Glutamatergic neuron (in vitro differentiated cells): ENCODE measurements at regions not wholly inside any gene's neighbourhood (a gene's known extent, or its start where the extent isn't known, plus 50 kb on each side); places are given as distances from the start of the nearest gene placed in this dataset.

Experiments
- DNase-seq: peaks from one replicate; pipeline ENCODE4 v3.0.0; 2022
- H3K27ac Mint-ChIP-seq: one replicate; pipeline ENCODE4 v1.8.0; 2020; ENCODE audit warnings: mild to moderate bottlenecking, mixed read lengths, inconsistent platforms; ENCODE audit not compliant: unreplicated experiment
- H3K27me3 Mint-ChIP-seq: one replicate; pipeline ENCODE4 v1.8.0; 2020; ENCODE audit warnings: mild to moderate bottlenecking, moderate library complexity, mixed read lengths, inconsistent platforms; ENCODE audit not compliant: unreplicated experiment
- H3K36me3 Mint-ChIP-seq: one replicate; pipeline ENCODE4 v1.8.0; 2020; ENCODE audit warnings: mild to moderate bottlenecking, mixed read lengths, inconsistent platforms; ENCODE audit not compliant: unreplicated experiment
- H3K4me1 Mint-ChIP-seq: one replicate; pipeline ENCODE4 v1.8.0; 2020; ENCODE audit warnings: mild to moderate bottlenecking, low read depth, mixed read lengths, inconsistent platforms; ENCODE audit not compliant: unreplicated experiment
- H3K4me3 Mint-ChIP-seq: one replicate; pipeline ENCODE4 v1.8.0; 2020; ENCODE audit warnings: mild to moderate bottlenecking, mixed read lengths, inconsistent platforms; ENCODE audit not compliant: unreplicated experiment
- H3K9me3 Mint-ChIP-seq: one replicate; pipeline ENCODE4 v1.8.0; 2020; ENCODE audit warnings: mild to moderate bottlenecking, moderate library complexity, mixed read lengths, inconsistent platforms; ENCODE audit not compliant: unreplicated experiment
- CTCF ChIP-seq: fragments of 200-600 bp; sonication (generic); IDR thresholded peaks from one replicate; pipeline ENCODE4 v1.5.0; 2021; ENCODE audit not compliant: partially characterized antibody, unreplicated experiment

GRCh38 chr16:54870151-54870550 is 60.5 kb upstream of the IRX5 start:
- Mint-ChIP-seq H3K4me3 (no peak overlapping the region), H3K4me1 (no peaks in the 10 kb centered on the region), H3K9me3 (no peaks in the 10 kb centered on the region), H3K36me3 (no peaks in the 10 kb centered on the region), H3K27ac (no peak overlapping the region), H3K27me3 (no peaks in the 10 kb centered on the region)
- no peak for TF ChIP-seq CTCF
- DNase-seq, result no peak

GRCh38 chr16:54867302-54867832 is 63.3 kb upstream of the IRX5 start:
- H3K27ac Mint-ChIP-seq, result no peak overlapping the region
- no peak for TF ChIP-seq CTCF
- no peak overlapping the region for H3K4me3 Mint-ChIP-seq
- no peaks in the 10 kb centered on the region for H3K4me1 Mint-ChIP-seq
- H3K27me3 Mint-ChIP-seq, result no peaks in the 10 kb centered on the region
- no peaks in the 10 kb centered on the region for H3K9me3 Mint-ChIP-seq
- H3K36me3 Mint-ChIP-seq, result no peaks in the 10 kb centered on the region
- DNase-seq, result no peak

- no peak for TF ChIP-seq CTCF
These were observed 68.1 kb upstream of the IRX5 start for GRCh38 chr16:54862529-54862928.

GRCh38 chr16:54856871-54857270 is 73.8 kb upstream of the IRX5 start:
- peaks cover 5% of the 10 kb centered on the region for H3K9me3 Mint-ChIP-seq
- no peak for DNase-seq
- peaks cover 8% of the 10 kb centered on the region for H3K36me3 Mint-ChIP-seq
- no peak overlapping the region for H3K4me3 Mint-ChIP-seq
- TF ChIP-seq CTCF, result no peak
- no peaks in the 10 kb centered on the region for H3K4me1 Mint-ChIP-seq
- H3K27me3 Mint-ChIP-seq, result no peaks in the 10 kb centered on the region
- H3K27ac Mint-ChIP-seq, result no peak overlapping the region

More at GRCh38 chr16:54862529-54862928, 68.1 kb upstream of the IRX5 start:
- H3K4me1 Mint-ChIP-seq, result no peaks in the 10 kb centered on the region
- no peaks in the 10 kb centered on the region for H3K36me3 Mint-ChIP-seq
- H3K9me3 Mint-ChIP-seq, result peaks cover 2% of the 10 kb centered on the region
- no peak overlapping the region for H3K4me3 Mint-ChIP-seq
- DNase-seq, result no peak
- no peak overlapping the region for H3K27ac Mint-ChIP-seq
- no peaks in the 10 kb centered on the region for H3K27me3 Mint-ChIP-seq

GRCh38 chr16:54847609-54848008 is 83.1 kb upstream of the IRX5 start:
- no peak overlapping the region for H3K27ac Mint-ChIP-seq
- no peak for TF ChIP-seq CTCF

More at GRCh38 chr16:54847609-54848008, 83.1 kb upstream of the IRX5 start:
- no peak overlapping the region for H3K4me3 Mint-ChIP-seq
- no peak for DNase-seq
- no peaks in the 10 kb centered on the region for H3K4me1 Mint-ChIP-seq
- peaks cover 7% of the 10 kb centered on the region for H3K9me3 Mint-ChIP-seq
- H3K36me3 Mint-ChIP-seq, result peaks cover 4% of the 10 kb centered on the region
- no peaks in the 10 kb centered on the region for H3K27me3 Mint-ChIP-seq
